ENCODE measurements at regions not wholly inside any gene's neighbourhood (a gene's known extent, or its start where the extent isn't known, plus 50 kb on each side); places are given as distances from the start of the nearest gene placed in this dataset.

GRCh38 chr13:62906896-62907295, 1491.2 kb upstream of the PCDH20 start:
- Histone ChIP-seq H3K27me3 (ENCODE audit: insufficient read depth, low read length) (no peaks in the 10 kb centered on the region), H3K4me1 (ENCODE audit: insufficient read depth, low read length) (no peaks in the 10 kb centered on the region), H3K4me3 (ENCODE audit: low read length) (no peak overlapping the region), H3K36me3 (ENCODE audit: insufficient read depth, low read depth, low read length) (no peaks in the 10 kb centered on the region), H3K27ac (ENCODE audit: low read length) (no peak overlapping the region), H3K9me3 (ENCODE audit: insufficient read depth, low read depth, low read length) (no peaks in the 10 kb centered on the region), H3K9ac (ENCODE audit: low read depth, low read length) (no peak overlapping the region)

- Histone ChIP-seq H3K4me1 (ENCODE audit: insufficient read depth, low read length) (no peaks in the 10 kb centered on the region), H3K27ac (ENCODE audit: low read length) (no peak overlapping the region), H3K9me3 (ENCODE audit: insufficient read depth, low read depth, low read length) (no peaks in the 10 kb centered on the region), H3K36me3 (ENCODE audit: insufficient read depth, low read depth, low read length) (no peaks in the 10 kb centered on the region), H3K9ac (ENCODE audit: low read depth, low read length) (no peak overlapping the region), H3K4me3 (ENCODE audit: low read length) (no peak overlapping the region), H3K27me3 (ENCODE audit: insufficient read depth, low read length) (no peaks in the 10 kb centered on the region)
Observed at GRCh38 chr13:62906469-62906868, 1490.8 kb upstream of the PCDH20 start.

GRCh38 chr13:62887046-62887445, 1471.4 kb upstream of the PCDH20 start:
- no peak overlapping the region for H3K27ac ChIP-seq (ENCODE audit: low read length)
- no peaks in the 10 kb centered on the region for H3K4me1 ChIP-seq (ENCODE audit: insufficient read depth, low read length)
- no peak overlapping the region for H3K4me3 ChIP-seq (ENCODE audit: low read length)
- H3K9ac ChIP-seq (ENCODE audit: low read depth, low read length), result no peak overlapping the region
- peaks cover 3% of the 10 kb centered on the region; the same call in 1 of the 2 replicates for H3K9me3 ChIP-seq (ENCODE audit: insufficient read depth, low read depth, low read length)
- H3K27me3 ChIP-seq (ENCODE audit: insufficient read depth, low read length), result no peaks in the 10 kb centered on the region
- no peaks in the 10 kb centered on the region for H3K36me3 ChIP-seq (ENCODE audit: insufficient read depth, low read depth, low read length)

GRCh38 chr13:62879071-62879470, 1463.4 kb upstream of the PCDH20 start:
- Histone ChIP-seq H3K27ac (ENCODE audit: low read length) (no peak overlapping the region), H3K36me3 (ENCODE audit: insufficient read depth, low read depth, low read length) (no peaks in the 10 kb centered on the region)

GRCh38 chr13:62875118-62875640, 1459.5 kb upstream of the PCDH20 start:
- H3K4me1 ChIP-seq (ENCODE audit: insufficient read depth, low read length), result no peaks in the 10 kb centered on the region
- no peaks in the 10 kb centered on the region for H3K27me3 ChIP-seq (ENCODE audit: insufficient read depth, low read length)
- H3K9ac ChIP-seq (ENCODE audit: low read depth, low read length), result no peak overlapping the region
- H3K36me3 ChIP-seq (ENCODE audit: insufficient read depth, low read depth, low read length), result no peaks in the 10 kb centered on the region
- no peaks in the 10 kb centered on the region for H3K9me3 ChIP-seq (ENCODE audit: insufficient read depth, low read depth, low read length)
- H3K27ac ChIP-seq (ENCODE audit: low read length), result no peak overlapping the region
- H3K4me3 ChIP-seq (ENCODE audit: low read length), result no peak overlapping the region

More at GRCh38 chr13:62879071-62879470, 1463.4 kb upstream of the PCDH20 start:
- Histone ChIP-seq H3K4me3 (ENCODE audit: low read length) (no peak overlapping the region), H3K9me3 (ENCODE audit: insufficient read depth, low read depth, low read length) (peaks cover 3% of the 10 kb centered on the region; the same call in 1 of the 2 replicates), H3K27me3 (ENCODE audit: insufficient read depth, low read length) (no peaks in the 10 kb centered on the region), H3K9ac (ENCODE audit: low read depth, low read length) (no peak overlapping the region), H3K4me1 (ENCODE audit: insufficient read depth, low read length) (no peaks in the 10 kb centered on the region)

GRCh38 chr13:62850331-62850730, 1434.7 kb upstream of the PCDH20 start:
- H3K4me1 ChIP-seq (ENCODE audit: insufficient read depth, low read length), result no peaks in the 10 kb centered on the region
- H3K27me3 ChIP-seq (ENCODE audit: insufficient read depth, low read length), result no peaks in the 10 kb centered on the region
- H3K4me3 ChIP-seq (ENCODE audit: low read length), result no peak overlapping the region
- H3K9me3 ChIP-seq (ENCODE audit: insufficient read depth, low read depth, low read length), result no peaks in the 10 kb centered on the region
- H3K27ac ChIP-seq (ENCODE audit: low read length), result no peak overlapping the region
- no peak overlapping the region for H3K9ac ChIP-seq (ENCODE audit: low read depth, low read length)
- no peaks in the 10 kb centered on the region for H3K36me3 ChIP-seq (ENCODE audit: insufficient read depth, low read depth, low read length)

- Histone ChIP-seq H3K27ac (ENCODE audit: low read length) (no peak overlapping the region), H3K4me3 (ENCODE audit: low read length) (no peak overlapping the region), H3K4me1 (ENCODE audit: insufficient read depth, low read length) (no peaks in the 10 kb centered on the region), H3K9ac (ENCODE audit: low read depth, low read length) (no peak overlapping the region), H3K9me3 (ENCODE audit: insufficient read depth, low read depth, low read length) (no peaks in the 10 kb centered on the region), H3K27me3 (ENCODE audit: insufficient read depth, low read length) (no peaks in the 10 kb centered on the region), H3K36me3 (ENCODE audit: insufficient read depth, low read depth, low read length) (no peaks in the 10 kb centered on the region)
Observed at GRCh38 chr13:62847520-62847919, 1431.9 kb upstream of the PCDH20 start.

GRCh38 chr13:62846302-62846701, 1430.7 kb upstream of the PCDH20 start:
- Histone ChIP-seq H3K4me3 (ENCODE audit: low read length) (no peak overlapping the region), H3K27me3 (ENCODE audit: insufficient read depth, low read length) (no peaks in the 10 kb centered on the region), H3K4me1 (ENCODE audit: insufficient read depth, low read length) (no peaks in the 10 kb centered on the region), H3K36me3 (ENCODE audit: insufficient read depth, low read depth, low read length) (no peaks in the 10 kb centered on the region), H3K9me3 (ENCODE audit: insufficient read depth, low read depth, low read length) (no peaks in the 10 kb centered on the region), H3K27ac (ENCODE audit: low read length) (no peak overlapping the region), H3K9ac (ENCODE audit: low read depth, low read length) (no peak overlapping the region)

GRCh38 chr13:62839338-62839737, 1423.7 kb upstream of the PCDH20 start:
- H3K9ac ChIP-seq (ENCODE audit: low read depth, low read length), result no peak overlapping the region

GRCh38 chr13:62838929-62839328, 1423.3 kb upstream of the PCDH20 start:
- Histone ChIP-seq H3K27me3 (ENCODE audit: insufficient read depth, low read length) (no peaks in the 10 kb centered on the region), H3K27ac (ENCODE audit: low read length) (no peak overlapping the region), H3K9ac (ENCODE audit: low read depth, low read length) (no peak overlapping the region), H3K4me3 (ENCODE audit: low read length) (no peak overlapping the region), H3K4me1 (ENCODE audit: insufficient read depth, low read length) (no peaks in the 10 kb centered on the region), H3K36me3 (ENCODE audit: insufficient read depth, low read depth, low read length) (no peaks in the 10 kb centered on the region), H3K9me3 (ENCODE audit: insufficient read depth, low read depth, low read length) (no peaks in the 10 kb centered on the region)

More at GRCh38 chr13:62839338-62839737, 1423.7 kb upstream of the PCDH20 start:
- Histone ChIP-seq H3K4me1 (ENCODE audit: insufficient read depth, low read length) (no peaks in the 10 kb centered on the region), H3K36me3 (ENCODE audit: insufficient read depth, low read depth, low read length) (no peaks in the 10 kb centered on the region), H3K27me3 (ENCODE audit: insufficient read depth, low read length) (no peaks in the 10 kb centered on the region), H3K4me3 (ENCODE audit: low read length) (no peak overlapping the region), H3K9me3 (ENCODE audit: insufficient read depth, low read depth, low read length) (no peaks in the 10 kb centered on the region), H3K27ac (ENCODE audit: low read length) (no peak overlapping the region)

- H3K36me3 ChIP-seq (ENCODE audit: insufficient read depth, low read depth, low read length), result no peaks in the 10 kb centered on the region
- H3K9ac ChIP-seq (ENCODE audit: low read depth, low read length), result no peak overlapping the region
- H3K27me3 ChIP-seq (ENCODE audit: insufficient read depth, low read length), result no peaks in the 10 kb centered on the region
- no peaks in the 10 kb centered on the region for H3K9me3 ChIP-seq (ENCODE audit: insufficient read depth, low read depth, low read length)
- no peak overlapping the region for H3K4me3 ChIP-seq (ENCODE audit: low read length)
- no peaks in the 10 kb centered on the region for H3K4me1 ChIP-seq (ENCODE audit: insufficient read depth, low read length)
- H3K27ac ChIP-seq (ENCODE audit: low read length), result no peak overlapping the region
Observed at GRCh38 chr13:62837895-62838294, 1422.2 kb upstream of the PCDH20 start.

GRCh38 chr13:62829486-62829885, 1413.8 kb upstream of the PCDH20 start:
- H3K9me3 ChIP-seq (ENCODE audit: insufficient read depth, low read depth, low read length), result no peaks in the 10 kb centered on the region
- no peak overlapping the region for H3K9ac ChIP-seq (ENCODE audit: low read depth, low read length)
- H3K27ac ChIP-seq (ENCODE audit: low read length), result no peak overlapping the region
- no peaks in the 10 kb centered on the region for H3K4me1 ChIP-seq (ENCODE audit: insufficient read depth, low read length)
- H3K4me3 ChIP-seq (ENCODE audit: low read length), result no peak overlapping the region
- no peaks in the 10 kb centered on the region for H3K27me3 ChIP-seq (ENCODE audit: insufficient read depth, low read length)
- H3K36me3 ChIP-seq (ENCODE audit: insufficient read depth, low read depth, low read length), result no peaks in the 10 kb centered on the region
